Upper lobe of left lung (tissue), 6 donors: ENCODE measurements at regions not wholly inside any gene's neighbourhood (a gene's known extent, or its start where the extent isn't known, plus 50 kb on each side); places are given as distances from the start of the nearest gene placed in this dataset.

ENCODE experiments used
- ATAC-seq, 2 donors: fragments of 200-7000 bp; cut with Tn5 transposase; one replicate each; pipeline ENCODE4 v1.9.1; 2022; ENCODE audit warnings: mild to moderate bottlenecking in 2 of 2, moderate library complexity in 2 of 2; ENCODE audit not compliant: low FRiP score in 2 of 2
- DNase-seq, 2 donors: peaks; one replicate each; pipeline ENCODE4 v3.0.0-alpha.2; 2019 to 2020
- H3K27ac ChIP-seq, 4 donors: fragments of 200-600 bp; sonication (generic); one replicate each; pipeline ENCODE4 v1.5.1; 2016 to 2019
- H3K27me3 ChIP-seq, 4 donors: fragments of 200-600 bp; sonication (generic); one replicate each; pipeline ENCODE4 v1.5.1; 2017 to 2019
- H3K36me3 ChIP-seq, 4 donors: fragments of 200-600 bp; sonication (generic); one replicate each; pipeline ENCODE4 v1.5.1; 2016 to 2019
- H3K4me1 ChIP-seq, 4 donors: fragments of 200-600 bp; sonication (generic); one replicate each; pipeline ENCODE4 v1.5.1; 2018 to 2019
- H3K4me3 ChIP-seq, 4 donors: fragments of 200-600 bp; sonication (generic); one replicate each; pipeline ENCODE4 v1.5.1; 2017 to 2019; ENCODE audit warnings: mild to moderate bottlenecking in 2 of 4, moderate library complexity in 1 of 4
- H3K9me3 ChIP-seq, 4 donors: fragments of 200-600 bp; sonication (generic); one replicate each; pipeline ENCODE4 v1.5.1; 2018 to 2019
- EP300 ChIP-seq, 4 donors: sonication (generic); formaldehyde crosslinking; IDR thresholded peaks; one replicate each; pipeline ENCODE4 v1.5.1; 2017; ENCODE audit warnings: antibody characterized with exemption in 4 of 4, control low read depth in 2 of 4
- POLR2A ChIP-seq, 4 donors: fragments of 450-650 bp; IDR thresholded peaks; one replicate each; pipeline ENCODE4 v1.5.1; 2016 to 2017; ENCODE audit warnings: antibody characterized with exemption in 4 of 4, mild to moderate bottlenecking in 2 of 4
- POLR2AphosphoS5 ChIP-seq, 2 donors: sonication (generic); formaldehyde crosslinking; IDR thresholded peaks; one replicate each; pipeline ENCODE4 v1.5.1; 2017; ENCODE audit warnings: antibody characterized with exemption in 2 of 2
- WGBS, 2 donors: methylation state at CpG; one replicate each; pipeline ENCODE4 v1.1.5; 2017 to 2018; 5-methylcytosine and 5-hydroxymethylcytosine counted together
- TF ChIP-seq, protein P1 (sequence below), 6 experiments: fragments of 450-650 bp in 4 of 6; fragments of 200-600 bp in 2 of 6; sonication (generic) in 2 of 6; IDR thresholded peaks; one replicate each; pipeline ENCODE4 v1.5.1; 2016 to 2019; ENCODE audit warnings: antibody characterized with exemption in 6 of 6
- donor health status: DM: no; HTN: no; CAD: no; lungs with moderate emphysema.
- donor health status: DM: no; HTN: yes; CAD: no; lungs with severe emphysema.

DNA sequence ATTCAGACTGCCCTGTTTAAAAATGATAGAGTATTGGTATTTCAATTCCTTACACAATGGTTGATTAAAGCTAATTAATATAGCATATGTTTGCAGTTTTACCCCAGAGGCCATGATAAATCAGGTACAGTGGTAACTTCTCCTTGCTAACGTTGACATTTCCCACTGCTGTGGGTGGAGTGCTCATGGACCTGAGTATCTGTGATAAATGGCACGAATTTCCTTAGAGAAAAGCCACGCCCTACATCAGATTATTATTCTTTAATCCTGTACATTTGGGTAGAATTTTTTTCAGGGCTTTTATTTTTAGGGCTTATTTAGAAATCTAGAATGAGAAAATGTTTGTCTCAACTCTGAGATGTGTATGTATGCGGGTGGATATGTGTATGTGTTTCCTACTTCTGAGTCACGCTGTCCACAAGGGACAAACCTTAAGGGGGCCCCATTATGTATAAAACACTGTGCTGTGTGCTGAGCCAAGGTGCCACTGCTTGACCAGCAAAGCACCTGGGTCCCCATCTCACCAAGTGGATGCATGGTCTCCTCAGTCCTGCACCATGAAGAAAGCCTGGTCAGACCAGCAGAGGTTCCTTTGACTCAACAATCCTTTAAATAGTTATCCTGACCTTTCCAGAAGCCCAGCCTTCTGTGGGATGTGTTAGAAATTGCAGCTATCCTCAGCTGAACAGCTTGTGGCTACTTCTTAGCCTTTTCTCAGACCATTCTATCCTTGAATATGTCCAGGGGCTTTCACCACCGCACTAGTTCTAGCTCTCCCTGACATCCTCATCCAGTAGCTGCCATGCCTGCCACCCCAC is 57.9 kb upstream of the STK38L start:
- DNase-seq (no peak), ATAC-seq (peak; percentile 32 to 37)
- H3K27ac ChIP-seq: no peak overlapping the region
- WGBS, 2 donors: 73 to 79% methylated on average over 6 of the region's 6 CpGs
- H3K36me3 ChIP-seq: no peaks in the 10 kb centered on the region
- H3K9me3 ChIP-seq: no peaks in the 10 kb centered on the region
- H3K4me3 ChIP-seq: no peak overlapping the region
- no peak for TF ChIP-seq EP300 (IDR thresholded peaks at IDR 0.05)
- TF ChIP-seq, protein P1, sequence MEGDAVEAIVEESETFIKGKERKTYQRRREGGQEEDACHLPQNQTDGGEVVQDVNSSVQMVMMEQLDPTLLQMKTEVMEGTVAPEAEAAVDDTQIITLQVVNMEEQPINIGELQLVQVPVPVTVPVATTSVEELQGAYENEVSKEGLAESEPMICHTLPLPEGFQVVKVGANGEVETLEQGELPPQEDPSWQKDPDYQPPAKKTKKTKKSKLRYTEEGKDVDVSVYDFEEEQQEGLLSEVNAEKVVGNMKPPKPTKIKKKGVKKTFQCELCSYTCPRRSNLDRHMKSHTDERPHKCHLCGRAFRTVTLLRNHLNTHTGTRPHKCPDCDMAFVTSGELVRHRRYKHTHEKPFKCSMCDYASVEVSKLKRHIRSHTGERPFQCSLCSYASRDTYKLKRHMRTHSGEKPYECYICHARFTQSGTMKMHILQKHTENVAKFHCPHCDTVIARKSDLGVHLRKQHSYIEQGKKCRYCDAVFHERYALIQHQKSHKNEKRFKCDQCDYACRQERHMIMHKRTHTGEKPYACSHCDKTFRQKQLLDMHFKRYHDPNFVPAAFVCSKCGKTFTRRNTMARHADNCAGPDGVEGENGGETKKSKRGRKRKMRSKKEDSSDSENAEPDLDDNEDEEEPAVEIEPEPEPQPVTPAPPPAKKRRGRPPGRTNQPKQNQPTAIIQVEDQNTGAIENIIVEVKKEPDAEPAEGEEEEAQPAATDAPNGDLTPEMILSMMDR (IDR thresholded peaks at IDR 0.05): no peak
- TF ChIP-seq POLR2AphosphoS5 (IDR thresholded peaks at IDR 0.05): no peak
- TF ChIP-seq POLR2A (IDR thresholded peaks at IDR 0.05): no peak
- H3K4me1 ChIP-seq: no peaks in the 10 kb centered on the region
- no peaks in the 10 kb centered on the region for H3K27me3 ChIP-seq

DNA sequence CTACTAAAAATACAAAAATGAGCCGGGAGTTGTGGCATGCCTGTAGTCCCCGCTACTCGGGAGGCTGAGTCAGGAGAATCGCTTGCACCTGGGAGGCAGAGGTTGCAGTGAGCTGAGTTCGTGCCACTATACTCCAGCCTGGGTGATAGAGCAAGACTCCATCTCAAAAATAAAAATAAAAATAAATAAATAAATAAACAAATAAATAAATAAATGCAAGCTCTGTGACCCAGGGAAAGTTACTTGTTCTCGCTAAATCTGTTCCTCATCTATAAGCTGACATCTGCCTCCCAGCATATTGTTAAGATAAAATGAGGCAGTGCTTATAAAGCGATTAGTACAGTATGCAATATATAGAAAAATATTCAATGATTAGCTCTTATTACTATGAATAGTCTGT is 56.4 kb upstream of the STK38L start:
- TF ChIP-seq POLR2AphosphoS5 (IDR thresholded peaks at IDR 0.05): no peak
- TF ChIP-seq, protein P1 (IDR thresholded peaks at IDR 0.05): no peak
- TF ChIP-seq POLR2A (IDR thresholded peaks at IDR 0.05): no peak
- TF ChIP-seq EP300 (IDR thresholded peaks at IDR 0.05): no peak
- Histone ChIP-seq H3K27me3 (no peaks in the 10 kb centered on the region), H3K9me3 (no peaks in the 10 kb centered on the region), H3K36me3 (no peaks in the 10 kb centered on the region), H3K4me1 (no peaks in the 10 kb centered on the region), H3K4me3 (no peak overlapping the region), H3K27ac (no peak overlapping the region)
- 95% methylated on average over 7 of the region's 7 CpGs for WGBS, 2 donors
- no peak for DNase-seq
- no peak for ATAC-seq

DNA sequence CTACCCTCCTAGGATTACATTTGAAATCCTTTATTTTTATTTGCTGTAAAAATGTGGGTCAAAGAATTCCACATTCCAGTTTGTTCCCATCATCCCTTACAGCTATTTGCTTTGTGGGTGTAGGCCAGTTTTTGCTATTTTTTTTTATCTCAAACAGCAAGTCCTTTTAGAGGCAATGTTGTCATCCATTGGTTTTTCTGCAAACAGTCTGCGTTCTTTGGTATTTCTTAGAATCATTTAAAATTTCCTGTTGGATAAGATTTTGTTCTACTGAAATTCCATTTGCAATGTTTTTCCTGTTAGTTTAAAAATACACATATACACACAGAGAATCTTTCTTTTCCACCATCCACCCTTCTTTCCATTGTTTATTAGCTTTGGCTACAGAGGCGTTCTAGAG is 53.3 kb upstream of the STK38L start:
- no peak for DNase-seq
- no peak overlapping the region for H3K4me3 ChIP-seq
- 54 to 60% methylated on average over 2 of the region's 2 CpGs for WGBS, 2 donors
- H3K36me3 ChIP-seq: no peaks in the 10 kb centered on the region
- peak in 1 of 2 donors; percentile 51 for ATAC-seq
- peaks cover 0 to 7% (median 0%) of the 10 kb centered on the region in 4 donors for H3K4me1 ChIP-seq
- no peaks in the 10 kb centered on the region for H3K9me3 ChIP-seq
- H3K27ac ChIP-seq: peak overlapping the region in 1 of 4 donors; percentile 26
- TF ChIP-seq, protein P1 (IDR thresholded peaks at IDR 0.05): no peak
- TF ChIP-seq POLR2AphosphoS5 (IDR thresholded peaks at IDR 0.05) (no peak), POLR2A (IDR thresholded peaks at IDR 0.05) (no peak), EP300 (IDR thresholded peaks at IDR 0.05) (no peak)
- no peaks in the 10 kb centered on the region for H3K27me3 ChIP-seq

DNA sequence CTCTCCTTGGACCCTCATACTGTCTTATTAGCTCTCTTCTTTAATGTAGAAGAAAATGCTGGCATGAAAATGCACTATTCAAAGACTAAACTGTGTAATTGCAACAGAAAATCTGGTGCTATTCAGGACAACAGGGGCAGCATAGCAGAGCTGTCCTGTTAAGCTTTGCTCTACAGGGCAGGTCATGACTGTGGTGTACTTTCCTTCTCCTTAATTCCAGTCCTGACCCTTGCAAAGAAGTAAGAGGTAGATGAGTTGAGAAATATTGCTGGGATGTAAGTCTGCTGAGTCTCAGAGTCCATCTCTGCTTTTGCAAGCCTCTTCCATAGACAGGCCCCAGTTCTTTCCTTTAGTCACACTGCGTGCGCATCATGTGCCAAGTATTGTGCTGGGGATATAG is 52.6 kb upstream of the STK38L start:
- no peaks in the 10 kb centered on the region for H3K9me3 ChIP-seq
- no peaks in the 10 kb centered on the region for H3K36me3 ChIP-seq
- peaks cover 0 to 7% (median 0%) of the 10 kb centered on the region in 4 donors for H3K4me1 ChIP-seq
- H3K27ac ChIP-seq: no peak overlapping the region
- WGBS, 2 donors: 100% methylated on average over 2 of the region's 2 CpGs
- no peaks in the 10 kb centered on the region for H3K27me3 ChIP-seq
- ATAC-seq (no peak), DNase-seq (no peak)
- TF ChIP-seq POLR2A (IDR thresholded peaks at IDR 0.05) (no peak), POLR2AphosphoS5 (IDR thresholded peaks at IDR 0.05) (no peak), EP300 (IDR thresholded peaks at IDR 0.05) (no peak)
- TF ChIP-seq, protein P1 (IDR thresholded peaks at IDR 0.05): no peak
- H3K4me3 ChIP-seq: no peak overlapping the region
